ENCODE measurements at regions not wholly inside any gene's neighbourhood (a gene's known extent, or its start where the extent isn't known, plus 50 kb on each side); places are given as distances from the start of the nearest gene placed in this dataset.

GRCh38 chr9:115495052-115495635, 377.2 kb upstream of the TNC start (continued):
- TF ChIP-seq ZNF691 (CRISPR knock-in tag; IDR thresholded peaks at IDR 0.05; ENCODE audit: borderline replicate concordance, low read depth) (no peak), ZNF235 (CRISPR knock-in tag; IDR thresholded peaks at IDR 0.05; ENCODE audit: borderline replicate concordance) (no peak), ZNF75D (CRISPR knock-in tag; IDR thresholded peaks at IDR 0.05; ENCODE audit: borderline replicate concordance) (no peak), ZNF546 (CRISPR knock-in tag; conservative IDR thresholded peaks at IDR 0.05) (no peak), ZKSCAN8 (CRISPR knock-in tag; IDR thresholded peaks at IDR 0.05; ENCODE audit: borderline replicate concordance) (no peak; the same call in 1 of the 2 replicates), SOX6 (IDR thresholded peaks at IDR 0.05) (no peak), SOX6 (CRISPR knock-in tag; IDR thresholded peaks at IDR 0.05) (peak; percentile 91), E2F2 (CRISPR knock-in tag; IDR thresholded peaks at IDR 0.05; ENCODE audit: borderline replicate concordance) (no peak), ZNF101 (CRISPR knock-in tag; IDR thresholded peaks at IDR 0.05; ENCODE audit: borderline replicate concordance, low read depth) (no peak), ZNF263 (CRISPR knock-in tag; IDR thresholded peaks at IDR 0.05) (no peak), GZF1 (CRISPR knock-in tag; IDR thresholded peaks at IDR 0.05) (no peak), ZBTB44 (CRISPR knock-in tag; IDR thresholded peaks at IDR 0.05) (no peak), ZNF275 (CRISPR knock-in tag; IDR thresholded peaks at IDR 0.05; ENCODE audit: borderline replicate concordance) (no peak), CBFB (CRISPR knock-in tag; IDR thresholded peaks at IDR 0.05) (no peak; the same call in 1 of the 2 replicates), CAMTA2 (CRISPR knock-in tag; IDR thresholded peaks at IDR 0.05; ENCODE audit: borderline replicate concordance) (no peak), HINFP (CRISPR knock-in tag; IDR thresholded peaks at IDR 0.05; ENCODE audit: low read depth) (no peak), TBL1XR1 (IDR thresholded peaks at IDR 0.05; ENCODE audit: borderline replicate concordance, low read length, partially characterized antibody) (peak; percentile 47), MXD1 (CRISPR knock-in tag; IDR thresholded peaks at IDR 0.05) (no peak), ZFP36L1 (CRISPR knock-in tag; IDR thresholded peaks at IDR 0.05) (0 out of 2 replicates have a peak, but pooled peaks have one; percentile 78), ZMYM4 (CRISPR knock-in tag; IDR thresholded peaks at IDR 0.05) (peak; percentile 57; the same call in 1 of the 2 replicates), RARG (CRISPR knock-in tag; IDR thresholded peaks at IDR 0.05; ENCODE audit: low read depth) (no peak), RFX5 (IDR thresholded peaks at IDR 0.05; ENCODE audit: low read depth, low read length) (no peak), RAD21 (CRISPR knock-in tag; IDR thresholded peaks at IDR 0.05) (no peak), NFIB (CRISPR knock-in tag; IDR thresholded peaks at IDR 0.05; ENCODE audit: borderline replicate concordance) (no peak)
